DND-41 (cell line): ENCODE measurements at regions not wholly inside any gene's neighbourhood (a gene's known extent, or its start where the extent isn't known, plus 50 kb on each side); places are given as distances from the start of the nearest gene placed in this dataset.

Experiments used
- ATAC-seq: fragments of 200-7000 bp; cut with Tn5 transposase; 3 replicates; pipeline ENCODE4 v1.9.1; 2021; ENCODE audit warnings: low read depth; ENCODE audit not compliant: insufficient read depth
- DNase-seq: peaks from one replicate; pipeline ENCODE4 v3.0.0-alpha.2; 2020
- H2AFZ ChIP-seq: 2 replicates; pipeline ENCODE4 v1.6.0; 2012; ENCODE audit warnings: low read depth, low read length
- H3K27ac ChIP-seq: 2 replicates; pipeline ENCODE4 v1.5.1; 2012; ENCODE audit warnings: low read length, inconsistent platforms
- H3K27me3 ChIP-seq: fragments of 200-600 bp; sonication (generic); 2 replicates; pipeline ENCODE4 v1.6.0; 2012; ENCODE audit warnings: low read length, mild to moderate bottlenecking, inconsistent platforms; ENCODE audit not compliant: insufficient read depth, poor library complexity
- H3K36me3 ChIP-seq: 2 replicates; pipeline ENCODE4 v1.5.1; 2012; ENCODE audit warnings: low read length, inconsistent platforms; ENCODE audit not compliant: insufficient read depth
- H3K4me1 ChIP-seq: 2 replicates; pipeline ENCODE4 v1.5.1; 2012; ENCODE audit warnings: mild to moderate bottlenecking, low read length; ENCODE audit not compliant: insufficient read depth
- H3K4me2 ChIP-seq: 2 replicates; pipeline ENCODE4 v1.6.0; 2012; ENCODE audit warnings: mild to moderate bottlenecking, moderate library complexity, low read length, inconsistent platforms; ENCODE audit not compliant: insufficient read depth
- H3K4me3 ChIP-seq, 2 experiments: fragments of 200-600 bp in 1 of 2; shearing (Covaris generic) in 1 of 2; 2 replicates each; pipeline ENCODE4 v1.5.1; 2012 to 2016; ENCODE audit warnings: inconsistent platforms in 2 of 2, low read length in 2 of 2, mild to moderate bottlenecking in 2 of 2, low read depth in 1 of 2, moderate library complexity in 1 of 2
- H3K79me2 ChIP-seq: 2 replicates; pipeline ENCODE4 v1.6.0; 2012; ENCODE audit warnings: low read length, inconsistent platforms; ENCODE audit not compliant: insufficient read depth
- H3K9ac ChIP-seq: 2 replicates; pipeline ENCODE4 v1.6.0; 2012; ENCODE audit warnings: low read depth, mild to moderate bottlenecking, inconsistent platforms, low read length, moderate library complexity
- H3K9me3 ChIP-seq: 2 replicates; pipeline ENCODE4 v1.5.1; 2012; ENCODE audit warnings: low read length, moderate library complexity, mild to moderate bottlenecking, inconsistent platforms; ENCODE audit not compliant: insufficient read depth, severe bottlenecking
- H4K20me1 ChIP-seq: 2 replicates; pipeline ENCODE4 v1.6.0; 2012; ENCODE audit warnings: low read length; ENCODE audit not compliant: insufficient read depth
- CTCF ChIP-seq: IDR thresholded peaks from 2 replicates; pipeline ENCODE4 v1.5.1; 2012; ENCODE audit warnings: borderline replicate concordance, low read length, moderate library complexity, mild to moderate bottlenecking; ENCODE audit not compliant: poor library complexity, severe bottlenecking; ENCODE audit errors: extremely low read depth
- EZH2 ChIP-seq: IDR thresholded peaks from 3 replicates; pipeline ENCODE4 v1.6.1; 2012; ENCODE audit warnings: borderline replicate concordance, low read depth, mild to moderate bottlenecking, moderate library complexity, low read length, inconsistent platforms; ENCODE audit not compliant: severe bottlenecking

GRCh38 chr2:180261976-180262375, 254.9 kb upstream of the CWC22 start:
- no peak overlapping the region for H3K4me2 ChIP-seq
- no peaks in the 10 kb centered on the region for H3K4me1 ChIP-seq
- no peak overlapping the region for H2AFZ ChIP-seq
- no peak overlapping the region for H3K27ac ChIP-seq
- DNase-seq (no peak), ATAC-seq (no peak)
- H3K4me3 ChIP-seq, result no peak overlapping the region
- no peaks in the 10 kb centered on the region for H3K79me2 ChIP-seq
- no peak overlapping the region for H3K9ac ChIP-seq
- no peaks in the 10 kb centered on the region for H3K9me3 ChIP-seq
- H4K20me1 ChIP-seq, result no peaks in the 10 kb centered on the region
- no peak for TF ChIP-seq EZH2
- no peak for TF ChIP-seq CTCF
- H3K36me3 ChIP-seq, result no peaks in the 10 kb centered on the region
- no peaks in the 10 kb centered on the region for H3K27me3 ChIP-seq

GRCh38 chr2:180258579-180258978, 251.5 kb upstream of the CWC22 start:
- no peak overlapping the region for H3K9ac ChIP-seq
- H3K36me3 ChIP-seq, result no peaks in the 10 kb centered on the region
- no peaks in the 10 kb centered on the region for H3K4me1 ChIP-seq
- no peaks in the 10 kb centered on the region for H3K27me3 ChIP-seq
- no peak overlapping the region for H3K4me2 ChIP-seq
- no peaks in the 10 kb centered on the region for H3K79me2 ChIP-seq
- no peak overlapping the region for H3K27ac ChIP-seq
- H3K4me3 ChIP-seq, result no peak overlapping the region
- no peak for ATAC-seq
- TF ChIP-seq CTCF (no peak), EZH2 (no peak)
- no peaks in the 10 kb centered on the region for H4K20me1 ChIP-seq
- no peak for DNase-seq
- no peak overlapping the region for H2AFZ ChIP-seq
- H3K9me3 ChIP-seq, result no peaks in the 10 kb centered on the region

GRCh38 chr2:180258041-180258537, 251.0 kb upstream of the CWC22 start:
- Histone ChIP-seq H3K4me3 (no peak overlapping the region), H4K20me1 (no peaks in the 10 kb centered on the region), H3K9me3 (no peaks in the 10 kb centered on the region), H3K36me3 (no peaks in the 10 kb centered on the region), H3K27ac (no peak overlapping the region), H3K9ac (no peak overlapping the region), H3K79me2 (no peaks in the 10 kb centered on the region), H3K4me1 (no peaks in the 10 kb centered on the region), H3K4me2 (no peak overlapping the region), H3K27me3 (no peaks in the 10 kb centered on the region), H2AFZ (no peak overlapping the region)
- no peak for DNase-seq
- no peak for ATAC-seq
- no peak for TF ChIP-seq CTCF
- no peak for TF ChIP-seq EZH2

GRCh38 chr2:180257247-180257646, 250.2 kb upstream of the CWC22 start:
- Histone ChIP-seq H3K36me3 (no peaks in the 10 kb centered on the region), H3K4me3 (no peak overlapping the region), H3K79me2 (no peaks in the 10 kb centered on the region), H2AFZ (no peak overlapping the region), H3K27ac (no peak overlapping the region), H3K27me3 (no peaks in the 10 kb centered on the region), H3K9me3 (no peaks in the 10 kb centered on the region), H3K4me1 (no peaks in the 10 kb centered on the region), H3K4me2 (no peak overlapping the region), H4K20me1 (no peaks in the 10 kb centered on the region), H3K9ac (no peak overlapping the region)
- no peak for TF ChIP-seq CTCF
- TF ChIP-seq EZH2, result no peak
- DNase-seq, result no peak
- no peak for ATAC-seq
